ENCODE measurements at regions not wholly inside any gene's neighbourhood (a gene's known extent, or its start where the extent isn't known, plus 50 kb on each side); places are given as distances from the start of the nearest gene placed in this dataset.

GRCh38 chr5:173454736-173455598, 126.8 kb upstream of the STC2 start:
- Histone ChIP-seq H3K27ac (no peak overlapping the region), H3K36me3 (no peaks in the 10 kb centered on the region), H3K27me3 (no peaks in the 10 kb centered on the region), H3K4me3 (no peak overlapping the region), H3K4me1 (no peaks in the 10 kb centered on the region), H3K9me3 (no peaks in the 10 kb centered on the region)
- TF ChIP-seq CTCF (IDR thresholded peaks at IDR 0.05) (no peak), POLR2A (IDR thresholded peaks at IDR 0.05) (no peak)
- no peak for DNase-seq

- DNase-seq: no peak
- TF ChIP-seq POLR2A (IDR thresholded peaks at IDR 0.05) (no peak), CTCF (IDR thresholded peaks at IDR 0.05) (no peak)
- no peaks in the 10 kb centered on the region for H3K27me3 ChIP-seq
- no peaks in the 10 kb centered on the region for H3K36me3 ChIP-seq
- H3K27ac ChIP-seq: no peak overlapping the region
- no peaks in the 10 kb centered on the region for H3K4me1 ChIP-seq
- H3K9me3 ChIP-seq: no peaks in the 10 kb centered on the region
- H3K4me3 ChIP-seq: no peak overlapping the region
Measured at GRCh38 chr5:173454361-173454735, 126.1 kb upstream of the STC2 start.

GRCh38 chr5:173453167-173453566, 125.0 kb upstream of the STC2 start:
- Histone ChIP-seq H3K4me1 (no peaks in the 10 kb centered on the region), H3K27me3 (no peaks in the 10 kb centered on the region), H3K36me3 (no peaks in the 10 kb centered on the region), H3K27ac (no peak overlapping the region), H3K4me3 (no peak overlapping the region), H3K9me3 (no peaks in the 10 kb centered on the region)
- TF ChIP-seq POLR2A (IDR thresholded peaks at IDR 0.05) (no peak), CTCF (IDR thresholded peaks at IDR 0.05) (no peak)
- DNase-seq: no peak

- Histone ChIP-seq H3K9me3 (no peaks in the 10 kb centered on the region), H3K4me1 (no peaks in the 10 kb centered on the region), H3K4me3 (no peak overlapping the region), H3K27ac (no peak overlapping the region), H3K36me3 (no peaks in the 10 kb centered on the region), H3K27me3 (no peaks in the 10 kb centered on the region)
- TF ChIP-seq POLR2A (IDR thresholded peaks at IDR 0.05) (no peak), CTCF (IDR thresholded peaks at IDR 0.05) (no peak)
- no peak for DNase-seq
Measured at GRCh38 chr5:173452119-173452905, 124.1 kb upstream of the STC2 start.

GRCh38 chr5:173451651-173452050, 123.4 kb upstream of the STC2 start:
- no peaks in the 10 kb centered on the region for H3K27me3 ChIP-seq
- H3K27ac ChIP-seq: no peak overlapping the region
- H3K4me1 ChIP-seq: no peaks in the 10 kb centered on the region
- no peaks in the 10 kb centered on the region for H3K9me3 ChIP-seq
- H3K4me3 ChIP-seq: no peak overlapping the region
- TF ChIP-seq CTCF (IDR thresholded peaks at IDR 0.05): no peak
- no peak for TF ChIP-seq POLR2A (IDR thresholded peaks at IDR 0.05)
- no peaks in the 10 kb centered on the region for H3K36me3 ChIP-seq
- no peak for DNase-seq
